HepG2 (cell line): ENCODE measurements at regions not wholly inside any gene's neighbourhood (a gene's known extent, or its start where the extent isn't known, plus 50 kb on each side); places are given as distances from the start of the nearest gene placed in this dataset.

Experiments
- ATAC-seq: fragments of 200-7000 bp; cut with Tn5 transposase; 3 replicates; pipeline ENCODE4 v1.9.1; 2020; ENCODE audit warnings: mild to moderate bottlenecking, moderate library complexity
- BruUV-seq: library from RNA; stranded (reverse); fragments of 400-500 nt; replicated peaks from 2 replicates; lab custom pipeline; 2021; lab: Mats Ljungman, UMichigan
- CTCF ChIA-PET: fragments of 300-600 bp; formaldehyde crosslinking; extraction: SDS; loops from one replicate; lab custom pipeline; 2021; ENCODE audit warnings: low total read pairs, inconsistent platforms, low intra/inter-chr PET ratio; lab: Yijun Ruan, JAX
- POLR2A ChIA-PET: fragments of 350-600 bp; sonication (Branson Sonifier 250); formaldehyde crosslinking; loops from one replicate; lab custom pipeline; 2020; ENCODE audit warnings: antibody characterized with exemption, inconsistent platforms; lab: Yijun Ruan, JAX
- DNase-seq: peaks from one replicate; pipeline ENCODE4 v3.0.0-alpha.2; 2015; ENCODE audit warnings: low spot score
- FAIRE-seq: peaks from 3 replicates; lab custom pipeline; 2011; peaks lifted over from hg19 to GRCh38; lab: Jason Lieb, UNC
- H2AFZ ChIP-seq: one replicate; pipeline ENCODE4 v1.6.1; 2011; ENCODE audit warnings: low read length, inconsistent platforms
- H3K27ac ChIP-seq: fragments of 300-600 bp; 3 replicates; pipeline ENCODE4 v1.8.0; 2011; ENCODE audit warnings: mixed run types, mild to moderate bottlenecking, mixed read lengths, low read length, inconsistent platforms; ENCODE audit not compliant: insufficient read depth; ENCODE audit errors: extremely low read length
- H3K27me3 ChIP-seq, 2 experiments: fragments of 200-600 bp in 1 of 2; 2 replicates in 1 of 2; 3 replicates in 1 of 2; pipeline versions ENCODE4 v1.6.0 to v1.8.0; 2011; ENCODE audit warnings: low read length in 2 of 2, mild to moderate bottlenecking in 2 of 2, moderate library complexity in 2 of 2, inconsistent platforms in 1 of 2; ENCODE audit not compliant: insufficient read depth in 2 of 2, control insufficient read depth in 1 of 2
- H3K36me3 ChIP-seq, 2 experiments: fragments of 200-600 bp in 1 of 2; replicated peaks in 1 of 2; 2 replicates in 1 of 2; 3 replicates in 1 of 2; pipeline versions ENCODE4 v1.5.1 to v1.8.0; 2011; ENCODE audit warnings: low read length in 2 of 2, inconsistent platforms in 1 of 2; ENCODE audit not compliant: insufficient read depth in 2 of 2, control insufficient read depth in 1 of 2
- H3K4me1 ChIP-seq: 2 replicates; pipeline ENCODE4 v1.5.1; 2012; ENCODE audit warnings: low read length, inconsistent platforms; ENCODE audit not compliant: insufficient read depth
- H3K4me2 ChIP-seq: 2 replicates; pipeline ENCODE4 v1.6.0; 2011; ENCODE audit warnings: low read depth, low read length, inconsistent platforms
- H3K4me3 ChIP-seq, 3 experiments: fragments of 200-600 bp in 1 of 3; sonication (generic), shearing (Covaris generic) in 1 of 3; replicated peaks in 1 of 3; 2 replicates each; pipeline ENCODE4 v1.5.1; 2011 to 2016; ENCODE audit warnings: low read length in 3 of 3, inconsistent platforms in 2 of 3, low read depth in 2 of 3, mild to moderate bottlenecking in 2 of 3, control low read depth in 1 of 3, mixed read lengths in 1 of 3; ENCODE audit not compliant: insufficient read depth in 1 of 3
- H3K79me2 ChIP-seq: one replicate; pipeline ENCODE4 v1.6.1; 2011; ENCODE audit warnings: low read length, inconsistent platforms; ENCODE audit not compliant: insufficient read depth
- H3K9ac ChIP-seq: 2 replicates; pipeline ENCODE4 v1.6.0; 2011; ENCODE audit warnings: mild to moderate bottlenecking, low read depth, low read length, inconsistent platforms; ENCODE audit not compliant: insufficient read depth
- H3K9me3 ChIP-seq: 2 replicates; pipeline ENCODE4 v1.5.1; 2012; ENCODE audit warnings: mild to moderate bottlenecking, low read length
- H4K20me1 ChIP-seq: 2 replicates; pipeline ENCODE4 v1.6.0; 2011; ENCODE audit warnings: inconsistent platforms, mild to moderate bottlenecking, low read length, moderate library complexity; ENCODE audit not compliant: insufficient read depth
- CC2D1A ChIP-seq: sonication (generic); formaldehyde crosslinking; IDR thresholded peaks from 2 replicates; pipeline ENCODE4 v1.8.1; 2023; ENCODE audit warnings: mild to moderate bottlenecking, missing genetic modification reagents
- CCDC6 ChIP-seq: sonication (generic); formaldehyde crosslinking; IDR thresholded peaks from 2 replicates; pipeline ENCODE4 v1.8.1; 2022; ENCODE audit warnings: mild to moderate bottlenecking, missing genetic modification reagents, moderate library complexity
- DMTF1 ChIP-seq: sonication (generic); formaldehyde crosslinking; IDR thresholded peaks from 2 replicates; pipeline ENCODE4 v1.4.0; 2020; ENCODE audit warnings: mild to moderate bottlenecking, missing genetic modification reagents
- ELF3 ChIP-seq: IDR thresholded peaks from 2 replicates; pipeline ENCODE4 v1.6.1; 2016; ENCODE audit warnings: missing genetic modification reagents, missing compliant biosample characterization
- HOXA9 ChIP-seq: sonication (generic); formaldehyde crosslinking; IDR thresholded peaks from 2 replicates; pipeline ENCODE4 v1.8.1; 2022; ENCODE audit warnings: missing genetic modification reagents, mild to moderate bottlenecking, moderate library complexity, borderline replicate concordance
- NR2F2 ChIP-seq: IDR thresholded peaks from 2 replicates; pipeline ENCODE4 v1.6.1; 2012; ENCODE audit warnings: low read depth, inconsistent platforms, borderline replicate concordance
- PHB2 ChIP-seq: fragments of 450-650 bp; IDR thresholded peaks from 2 replicates; pipeline ENCODE4 v1.6.1; 2018; ENCODE audit not compliant: partially characterized antibody
- RAD51 ChIP-seq: fragments of 450-650 bp; IDR thresholded peaks from 2 replicates; pipeline ENCODE4 v1.6.1; 2016; ENCODE audit warnings: borderline replicate concordance
- SMARCE1 ChIP-seq: fragments of 450-650 bp; IDR thresholded peaks from 2 replicates; pipeline ENCODE4 v1.6.1; 2017; ENCODE audit warnings: borderline replicate concordance
- ZBTB8A ChIP-seq: sonication (generic); formaldehyde crosslinking; IDR thresholded peaks from 2 replicates; pipeline ENCODE4 v1.4.0; 2020; ENCODE audit warnings: mild to moderate bottlenecking, low read depth, missing genetic modification reagents, borderline replicate concordance
- ZIK1 ChIP-seq: sonication (generic); formaldehyde crosslinking; IDR thresholded peaks from 2 replicates; pipeline ENCODE4 v1.5.0; 2020; ENCODE audit warnings: mild to moderate bottlenecking, low read depth, missing genetic modification reagents, borderline replicate concordance
- ZKSCAN5 ChIP-seq: sonication (generic); formaldehyde crosslinking; IDR thresholded peaks from 2 replicates; pipeline ENCODE4 v1.5.1; 2020; ENCODE audit warnings: mild to moderate bottlenecking, missing genetic modification reagents
- ZNF20 ChIP-seq: sonication (generic); formaldehyde crosslinking; IDR thresholded peaks from 2 replicates; pipeline ENCODE4 v1.4.0; 2020; ENCODE audit warnings: mild to moderate bottlenecking, moderate library complexity, missing genetic modification reagents
- ZNF513 ChIP-seq: sonication (generic); formaldehyde crosslinking; conservative IDR thresholded peaks from 2 replicates; pipeline ENCODE4 v1.5.0; 2020; ENCODE audit warnings: missing genetic modification reagents
- ZNF546 ChIP-seq: sonication (generic); formaldehyde crosslinking; conservative IDR thresholded peaks from 2 replicates; pipeline ENCODE4 v1.8.1; 2023; ENCODE audit warnings: mild to moderate bottlenecking, missing genetic modification reagents
- ZNF574 ChIP-seq: sonication (generic); formaldehyde crosslinking; IDR thresholded peaks from 2 replicates; pipeline ENCODE4 v1.4.0; 2020; ENCODE audit warnings: missing genetic modification reagents
- ZSCAN20 ChIP-seq: sonication (generic); formaldehyde crosslinking; IDR thresholded peaks from 2 replicates; pipeline ENCODE4 v1.4.0; 2020; ENCODE audit warnings: missing genetic modification reagents, mild to moderate bottlenecking, borderline replicate concordance
- WGBS: methylation state at CpG from one replicate; pipeline ENCODE4 v1.1.6; 2017; ENCODE audit warnings: low lambda C conversion rate; 5-methylcytosine and 5-hydroxymethylcytosine counted together
- in situ Hi-C: cut with HindIII; loops from 2 replicates; pipeline ENCODE4 v1.10.0; 2017; ENCODE audit warnings: low pct_unique_long_range_greater_than_20kb; ENCODE audit not compliant: extremely low pct_ligation_motif_present
- intact Hi-C: fragments of 100-400 bp; cut with micrococcal nuclease; formaldehyde crosslinking; loops from one replicate; pipeline ENCODE4 v1.10.0; 2022; ENCODE audit not compliant: unreplicated experiment

GRCh38 chr1:82116105-82116504 is 315.4 kb downstream of the ADGRL2 start:
- no peaks in the 10 kb centered on the region for H3K27me3 ChIP-seq
- under 1% methylated on average over 7 of the region's 7 CpGs for WGBS
- intact Hi-C loops (no loop called here), in situ Hi-C loops (no loop called here)
- ATAC-seq (no peak), FAIRE-seq (no peak), DNase-seq (no peak)
- no peaks in the 10 kb centered on the region for H4K20me1 ChIP-seq
- H3K79me2 ChIP-seq: no peaks in the 10 kb centered on the region
- no peaks in the 10 kb centered on the region for H3K4me1 ChIP-seq
- CTCF ChIA-PET: no interaction called here
- no peak overlapping the region for H2AFZ ChIP-seq
- no peak overlapping the region for H3K9ac ChIP-seq
- TF ChIP-seq ZIK1 (CRISPR knock-in tag): no peak
- TF ChIP-seq ZKSCAN5 (CRISPR knock-in tag): no peak
- no peak for TF ChIP-seq ZNF546
- no peak for TF ChIP-seq SMARCE1
- no peak for TF ChIP-seq RAD51
- no peak for TF ChIP-seq HOXA9 (CRISPR knock-in tag)
- no peak for TF ChIP-seq ZSCAN20 (CRISPR knock-in tag)
- TF ChIP-seq CCDC6 (CRISPR knock-in tag): no peak
- no peak for TF ChIP-seq ZBTB8A (CRISPR knock-in tag)
- TF ChIP-seq PHB2: no peak
- no peak for TF ChIP-seq ELF3 (CRISPR knock-in tag)
- no peak for TF ChIP-seq CC2D1A
- TF ChIP-seq ZNF574 (CRISPR knock-in tag): no peak
- no peak for TF ChIP-seq DMTF1 (CRISPR knock-in tag)
- TF ChIP-seq ZNF513 (CRISPR knock-in tag): no peak
- no peak for TF ChIP-seq NR2F2
- no peak for TF ChIP-seq ZNF20 (CRISPR knock-in tag)
- H3K4me2 ChIP-seq: no peak overlapping the region
- POLR2A ChIA-PET: no interaction called here
- no peak overlapping the region for H3K4me3 ChIP-seq
- no peaks in the 10 kb centered on the region for H3K36me3 ChIP-seq
- no TSS peak for BruUV-seq
- H3K9me3 ChIP-seq: peaks cover 70% of the 10 kb centered on the region
- H3K27ac ChIP-seq: no peak overlapping the region
